IPS-18c (cell line): ENCODE measurements at regions not wholly inside any gene's neighbourhood (a gene's known extent, or its start where the extent isn't known, plus 50 kb on each side); places are given as distances from the start of the nearest gene placed in this dataset.
A peak's percentile ranks its signal among the peaks of the same experiment; 100 is the strongest.
"Not testable (repeated sequence)": the region's sequence is repeated elsewhere in the genome, so short reads cannot be mapped to it uniquely, and the experiment has no call there.

Source experiments
- H3K4me3 ChIP-seq: 2 replicates; pipeline ENCODE4 v1.7.0; 2013; ENCODE audit warnings: low read depth, mild to moderate bottlenecking, low read length, moderate library complexity; ENCODE audit not compliant: insufficient read depth
- H3K9me3 ChIP-seq: one replicate; pipeline ENCODE4 v1.6.1; 2013; ENCODE audit warnings: mild to moderate bottlenecking, low read length, moderate library complexity; ENCODE audit not compliant: control insufficient read depth, insufficient read depth

DNA sequence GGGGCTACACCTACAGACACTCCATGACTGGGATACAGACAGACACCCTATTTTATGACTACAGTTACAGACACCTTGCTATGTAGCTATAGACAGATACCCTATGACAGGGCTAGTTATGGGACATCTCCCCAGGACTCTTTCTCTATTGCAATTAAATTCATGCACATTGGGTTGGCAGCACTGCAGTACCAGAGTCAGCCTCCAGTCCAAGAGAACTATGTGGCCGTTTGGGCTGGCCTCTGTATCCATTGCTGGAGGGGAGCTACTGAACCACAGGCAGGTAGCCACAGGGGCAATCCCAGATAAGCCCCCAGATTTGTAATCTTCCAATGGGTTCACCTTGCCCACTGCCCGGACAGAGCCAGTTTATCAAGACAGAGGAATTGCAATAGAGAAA lies 108.4 kb upstream of the SPATA16 start:
- Histone ChIP-seq H3K9me3 (no peaks in the 10 kb centered on the region), H3K4me3 (no peak overlapping the region)

DNA sequence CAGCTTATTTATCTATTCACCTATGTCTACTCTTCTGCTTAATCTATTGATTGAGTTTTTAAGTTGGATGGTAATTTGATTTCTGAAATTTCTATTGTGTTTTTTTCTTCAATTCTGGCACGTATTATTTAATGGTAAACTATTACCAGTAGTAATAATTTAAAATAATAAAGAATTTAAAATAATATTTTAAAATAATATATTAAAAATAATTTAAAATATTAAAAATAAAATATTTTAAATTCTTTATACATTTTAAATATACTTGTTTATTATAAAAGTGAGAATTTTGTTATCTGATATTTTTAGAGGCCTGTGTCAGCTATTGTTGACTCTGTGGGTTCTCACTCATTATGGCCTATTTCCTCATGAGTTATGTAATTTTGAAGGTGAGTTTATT lies 100.7 kb upstream of the SPATA16 start:
- Histone ChIP-seq H3K4me3 (no peak overlapping the region), H3K9me3 (no peaks in the 10 kb centered on the region)

DNA sequence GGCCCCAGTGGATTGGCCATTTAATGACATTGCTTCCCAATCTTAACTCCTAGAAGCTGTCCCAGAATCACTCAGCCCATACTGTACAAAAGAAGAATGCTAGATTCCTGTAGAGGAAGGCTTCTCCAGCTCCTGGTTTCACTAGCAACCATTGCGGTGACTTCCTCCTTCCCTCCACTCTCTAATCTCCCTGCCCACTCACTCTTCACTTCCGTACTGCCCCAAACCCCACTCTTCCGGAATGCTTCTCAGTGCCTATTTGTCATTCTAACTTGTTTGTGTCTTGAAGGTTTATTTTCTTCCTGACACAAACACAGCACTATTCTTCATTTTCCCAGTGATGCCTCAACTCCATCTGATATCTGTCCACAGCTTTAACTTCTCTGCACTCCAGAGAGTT lies 97.1 kb upstream of the SPATA16 start:
- H3K4me3 ChIP-seq: no peak overlapping the region

DNA sequence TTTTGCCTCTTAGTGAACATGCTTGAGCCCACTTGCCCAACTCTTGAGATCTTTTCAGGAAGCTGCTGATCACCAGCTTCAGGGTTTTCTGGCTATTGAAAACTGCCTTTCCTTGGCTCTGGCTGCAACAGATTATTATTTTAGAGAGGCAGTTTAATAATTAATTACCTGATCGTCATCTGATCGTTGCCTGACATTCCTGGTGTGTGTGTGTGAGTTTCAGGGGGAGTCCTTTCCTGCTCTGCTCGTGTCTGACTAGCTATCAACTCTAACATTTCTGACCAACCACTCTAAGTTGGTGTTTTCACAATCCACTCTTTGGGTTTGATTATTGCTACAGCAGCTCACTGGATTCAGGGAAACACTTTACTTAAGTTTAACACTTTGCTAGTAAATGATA lies 84.3 kb upstream of the SPATA16 start:
- Histone ChIP-seq H3K4me3 (no peak overlapping the region), H3K9me3 (no peaks in the 10 kb centered on the region)

More for the DNA sequence above, 97.1 kb upstream of the SPATA16 start:
- no peaks in the 10 kb centered on the region for H3K9me3 ChIP-seq

DNA sequence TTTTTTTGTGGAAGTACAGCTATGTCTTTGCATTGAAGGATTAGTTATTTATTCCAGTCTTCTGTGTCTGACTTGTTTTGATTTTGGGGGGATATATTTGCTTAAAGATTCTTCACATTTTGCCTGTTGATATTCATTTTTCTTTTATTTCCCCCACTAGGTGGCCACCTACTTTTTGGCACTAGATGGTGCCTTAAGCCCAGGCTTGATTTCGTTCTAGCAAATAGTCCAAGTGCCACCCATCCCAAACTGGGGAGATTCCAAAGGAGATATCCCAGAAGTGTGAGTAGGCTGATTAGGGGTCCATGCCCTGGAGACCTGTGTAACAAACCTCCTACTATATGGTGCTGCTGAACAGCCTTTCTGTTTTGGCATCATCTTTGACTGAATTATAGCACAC lies 80.0 kb upstream of the SPATA16 start:
- Histone ChIP-seq H3K9me3 (no peaks in the 10 kb centered on the region), H3K4me3 (no peak overlapping the region)

DNA sequence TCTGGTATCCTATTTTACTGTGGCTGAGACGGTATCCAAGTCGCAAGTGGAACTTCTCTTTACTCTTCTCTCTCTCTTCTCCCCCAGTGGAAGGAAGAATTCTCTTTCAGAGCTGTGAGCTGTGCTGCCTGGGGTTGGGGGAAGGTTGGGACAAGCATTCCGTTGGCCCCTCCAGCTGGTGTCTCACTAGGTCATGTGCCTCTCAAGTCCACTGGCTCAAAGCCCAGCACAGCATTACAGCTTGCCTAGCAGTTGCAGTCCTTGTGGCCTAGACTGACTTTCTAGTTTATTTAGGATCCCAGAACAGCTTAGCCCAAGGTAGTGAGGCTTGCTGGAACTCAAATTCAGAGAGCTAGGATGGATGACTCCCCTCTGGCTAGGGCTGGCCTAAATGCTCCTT lies 76.1 kb upstream of the SPATA16 start:
- Histone ChIP-seq H3K4me3 (no peak overlapping the region), H3K9me3 (no peaks in the 10 kb centered on the region)

DNA sequence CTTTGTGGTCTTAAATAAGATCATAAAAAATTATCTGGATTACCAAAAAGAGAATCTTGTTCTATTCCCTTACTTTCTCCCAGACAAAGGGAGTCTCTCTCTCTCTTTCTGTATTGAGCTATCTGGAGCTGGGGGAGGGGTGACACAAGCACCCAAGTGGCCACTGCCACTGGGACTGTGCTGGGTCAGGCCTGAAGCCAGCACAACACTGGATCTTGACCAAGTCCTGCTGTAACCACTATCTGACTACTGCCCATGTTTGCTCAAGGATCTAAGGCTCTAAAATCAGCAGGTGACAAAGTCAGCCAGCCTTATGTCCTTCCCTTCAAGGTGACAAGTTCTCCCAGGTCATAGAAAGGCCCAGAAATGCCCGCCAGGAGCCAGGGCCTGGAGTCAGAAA lies 75.0 kb upstream of the SPATA16 start:
- H3K9me3 ChIP-seq: no peaks in the 10 kb centered on the region
- no peak overlapping the region for H3K4me3 ChIP-seq

DNA sequence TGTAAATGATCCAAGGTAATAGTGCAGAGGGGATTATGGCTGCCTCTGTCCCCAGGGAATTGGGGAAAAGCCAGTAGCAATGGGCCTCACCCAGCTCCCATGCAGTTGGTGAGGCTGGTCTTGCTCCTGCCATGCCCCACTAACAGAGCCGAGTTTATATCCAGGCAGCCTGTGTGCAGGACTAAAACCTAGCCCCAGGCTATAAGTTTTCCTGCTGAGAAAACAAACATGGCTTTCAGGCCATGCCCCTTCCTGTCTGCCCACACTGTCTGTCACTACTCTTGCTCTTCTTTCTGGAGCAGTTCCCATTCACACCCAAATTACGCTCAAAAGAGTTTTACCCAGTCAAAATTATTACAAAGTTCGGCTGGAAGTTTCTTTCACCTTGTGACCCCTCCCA lies 73.5 kb upstream of the SPATA16 start:
- H3K4me3 ChIP-seq: no peak overlapping the region
- no peaks in the 10 kb centered on the region for H3K9me3 ChIP-seq

DNA sequence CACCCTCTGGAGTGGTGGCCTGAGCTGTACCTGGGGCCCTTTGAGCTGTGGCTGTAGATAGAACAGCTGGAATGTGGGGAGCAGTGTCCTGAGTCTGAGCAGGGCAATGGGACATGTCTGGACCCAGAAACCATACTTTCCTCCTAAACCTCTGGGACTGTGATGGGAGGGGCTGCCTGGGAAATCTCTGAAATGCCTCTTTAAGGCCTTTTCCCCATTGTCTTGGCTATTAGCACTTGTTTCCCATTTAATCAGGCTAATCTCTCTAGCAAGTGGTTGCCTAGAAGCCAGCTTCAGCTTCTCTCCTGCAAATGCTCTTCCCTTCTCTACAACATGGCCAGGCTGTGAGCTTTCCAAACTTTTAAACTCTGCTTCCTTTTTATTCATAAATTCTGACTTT lies 58.5 kb upstream of the SPATA16 start:
- Histone ChIP-seq H3K4me3 (peak overlapping the region; percentile 9; the same call in 1 of the 2 replicates), H3K9me3 (peaks cover 6% of the 10 kb centered on the region)

DNA sequence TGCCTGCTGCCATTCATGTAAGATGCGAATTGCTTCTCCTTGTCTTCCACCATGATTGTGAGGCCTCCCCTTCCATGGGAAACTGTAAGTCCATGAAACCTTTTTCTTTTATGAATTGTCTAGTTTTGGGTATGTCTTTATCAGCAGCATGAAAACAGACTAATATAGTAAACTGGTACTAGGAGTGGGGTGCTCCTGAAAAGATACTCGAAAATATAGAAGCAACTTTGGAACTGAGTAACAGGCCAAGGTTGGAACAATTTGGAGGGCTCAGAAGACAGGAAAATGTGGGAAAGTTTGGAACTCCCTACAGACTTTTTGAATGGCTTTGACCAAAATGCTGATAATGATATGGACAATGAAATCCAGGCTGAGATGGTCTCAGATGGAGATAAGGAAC lies 53.8 kb upstream of the SPATA16 start:
- not testable (repeated sequence) for H3K4me3 ChIP-seq, H3K9me3 ChIP-seq

DNA sequence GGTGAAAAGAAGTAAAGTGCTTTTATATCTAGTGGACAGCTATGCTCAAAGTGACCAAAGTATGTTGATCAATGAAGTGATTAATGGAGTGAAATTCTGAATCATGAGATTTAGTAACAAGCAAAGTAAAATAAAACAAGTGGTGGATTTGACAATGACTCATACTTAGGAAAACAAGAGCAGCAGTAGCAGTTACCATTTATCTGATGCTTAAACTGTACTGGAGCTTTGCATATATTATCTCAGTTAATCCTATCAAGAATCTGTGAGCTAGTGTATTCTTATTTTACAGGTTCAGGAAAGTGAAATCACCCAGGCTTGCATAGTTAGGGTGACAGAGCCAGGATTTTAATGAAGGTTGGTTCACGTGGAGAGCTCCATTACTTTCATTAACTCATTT lies 50.6 kb upstream of the SPATA16 start:
- Histone ChIP-seq H3K9me3 (no peaks in the 10 kb centered on the region), H3K4me3 (no peak overlapping the region)
